GM12892 (cell line): ENCODE measurements at regions not wholly inside any gene's neighbourhood (a gene's known extent, or its start where the extent isn't known, plus 50 kb on each side); places are given as distances from the start of the nearest gene placed in this dataset.

Experiments
- POLR2A ChIP-seq: IDR thresholded peaks from 2 replicates; pipeline ENCODE4 v1.6.1; 2011; ENCODE audit warnings: low read depth, low read length, control low read depth
- POLR2AphosphoS5 ChIP-seq: IDR thresholded peaks from 2 replicates; pipeline ENCODE4 v1.6.1; 2011; ENCODE audit warnings: low read depth, low read length, control low read depth
- TAF1 ChIP-seq: IDR thresholded peaks from 2 replicates; pipeline ENCODE4 v1.6.1; 2011; ENCODE audit warnings: low read depth, mild to moderate bottlenecking, control low read depth, low read length, borderline replicate concordance

- TF ChIP-seq POLR2A, result no peak
- TF ChIP-seq POLR2AphosphoS5, result no peak
- TF ChIP-seq TAF1, result no peak
Measured at GRCh38 chr5:103927739-103928138, 365.1 kb upstream of the NUDT12 start.
